ENCODE measurements at regions not wholly inside any gene's neighbourhood (a gene's known extent, or its start where the extent isn't known, plus 50 kb on each side); places are given as distances from the start of the nearest gene placed in this dataset.

DNA sequence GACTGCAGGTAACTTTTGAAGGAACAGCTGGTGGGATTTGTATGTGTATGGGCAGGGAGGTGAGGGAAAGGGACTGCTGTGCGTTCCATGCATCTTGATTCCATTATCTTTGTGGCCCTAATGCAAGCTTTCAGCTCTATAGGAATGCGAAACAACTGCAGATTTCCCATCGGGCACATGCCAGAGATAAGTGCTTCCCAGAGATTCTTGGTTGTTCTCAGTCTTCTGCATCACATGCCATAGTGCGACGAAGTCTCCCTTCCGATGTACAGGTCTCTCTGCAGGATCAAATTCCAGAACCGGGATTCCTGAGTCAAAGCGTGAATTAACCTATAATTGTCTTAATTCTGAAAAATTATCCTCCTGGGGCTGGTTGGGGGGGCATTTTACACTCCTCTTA, 72.6 kb upstream of the NSMCE3 start:
- TF ChIP-seq, protein P1, sequence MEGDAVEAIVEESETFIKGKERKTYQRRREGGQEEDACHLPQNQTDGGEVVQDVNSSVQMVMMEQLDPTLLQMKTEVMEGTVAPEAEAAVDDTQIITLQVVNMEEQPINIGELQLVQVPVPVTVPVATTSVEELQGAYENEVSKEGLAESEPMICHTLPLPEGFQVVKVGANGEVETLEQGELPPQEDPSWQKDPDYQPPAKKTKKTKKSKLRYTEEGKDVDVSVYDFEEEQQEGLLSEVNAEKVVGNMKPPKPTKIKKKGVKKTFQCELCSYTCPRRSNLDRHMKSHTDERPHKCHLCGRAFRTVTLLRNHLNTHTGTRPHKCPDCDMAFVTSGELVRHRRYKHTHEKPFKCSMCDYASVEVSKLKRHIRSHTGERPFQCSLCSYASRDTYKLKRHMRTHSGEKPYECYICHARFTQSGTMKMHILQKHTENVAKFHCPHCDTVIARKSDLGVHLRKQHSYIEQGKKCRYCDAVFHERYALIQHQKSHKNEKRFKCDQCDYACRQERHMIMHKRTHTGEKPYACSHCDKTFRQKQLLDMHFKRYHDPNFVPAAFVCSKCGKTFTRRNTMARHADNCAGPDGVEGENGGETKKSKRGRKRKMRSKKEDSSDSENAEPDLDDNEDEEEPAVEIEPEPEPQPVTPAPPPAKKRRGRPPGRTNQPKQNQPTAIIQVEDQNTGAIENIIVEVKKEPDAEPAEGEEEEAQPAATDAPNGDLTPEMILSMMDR (IDR thresholded peaks at IDR 0.05), result no peak
- TF ChIP-seq POLR2AphosphoS5 (IDR thresholded peaks at IDR 0.05), result no peak

All from stomach (tissue), 4 donors.